Gastroesophageal sphincter (tissue), 4 donors: ENCODE measurements at regions not wholly inside any gene's neighbourhood (a gene's known extent, or its start where the extent isn't known, plus 50 kb on each side); places are given as distances from the start of the nearest gene placed in this dataset.

ENCODE experiments used
- ATAC-seq: fragments of 150-250 bp; one replicate; pipeline ENCODE4 v1.9.1; 2016; ENCODE audit warnings: mild to moderate bottlenecking, moderate library complexity
- H3K27ac ChIP-seq, 4 donors: fragments of 200-600 bp; sonication (generic) in 3 of 4; 1 replicate in 3 of 4; 2 replicates in 1 of 4; pipeline ENCODE4 v1.5.1; 2016 to 2019
- H3K27me3 ChIP-seq: fragments of 200-600 bp; sonication (generic); one replicate; pipeline ENCODE4 v1.5.1; 2019
- H3K36me3 ChIP-seq, 2 donors: fragments of 200-600 bp; sonication (generic); one replicate each; pipeline ENCODE4 v1.5.1; 2019; ENCODE audit warnings: control low read depth in 1 of 2
- H3K4me1 ChIP-seq, 3 donors: fragments of 200-600 bp; sonication (generic); 1 replicate in 2 of 3; 2 replicates in 1 of 3; pipeline ENCODE4 v1.5.1; 2016 to 2019; ENCODE audit warnings: control low read depth in 2 of 3
- H3K4me3 ChIP-seq, 2 donors: fragments of 200-600 bp; sonication (generic); one replicate each; pipeline ENCODE4 v1.5.1; 2019; ENCODE audit warnings: mild to moderate bottlenecking in 1 of 2, moderate library complexity in 1 of 2
- H3K9me3 ChIP-seq, 3 donors: fragments of 200-600 bp; sonication (generic); one replicate each; pipeline ENCODE4 v1.5.1; 2017 to 2019; ENCODE audit warnings: control low read depth in 2 of 3
- CTCF ChIP-seq, 4 experiments: fragments of 200-600 bp in 2 of 4; fragments of 450-650 bp in 2 of 4; sonication (generic) in 1 of 4; IDR thresholded peaks; one replicate each; pipeline ENCODE4 v1.5.1; 2017 to 2019; ENCODE audit warnings: antibody characterized with exemption in 4 of 4, mild to moderate bottlenecking in 2 of 4, moderate library complexity in 2 of 4
- EP300 ChIP-seq: sonication (generic); formaldehyde crosslinking; IDR thresholded peaks from one replicate; pipeline ENCODE4 v1.6.1; 2017; ENCODE audit warnings: antibody characterized with exemption, mild to moderate bottlenecking
- POLR2A ChIP-seq, 2 donors: fragments of 450-650 bp; IDR thresholded peaks; one replicate each; pipeline ENCODE4 v1.6.1; 2017; ENCODE audit warnings: antibody characterized with exemption in 2 of 2, mild to moderate bottlenecking in 2 of 2, moderate library complexity in 1 of 2
- POLR2AphosphoS5 ChIP-seq: sonication (generic); formaldehyde crosslinking; IDR thresholded peaks from one replicate; pipeline ENCODE4 v1.6.1; 2017; ENCODE audit warnings: antibody characterized with exemption
- WGBS, 2 donors: methylation state at CpG; one replicate each; pipeline ENCODE4 v1.1.5; 2018; ENCODE audit warnings: low coverage in 1 of 2; 5-methylcytosine and 5-hydroxymethylcytosine counted together

DNA sequence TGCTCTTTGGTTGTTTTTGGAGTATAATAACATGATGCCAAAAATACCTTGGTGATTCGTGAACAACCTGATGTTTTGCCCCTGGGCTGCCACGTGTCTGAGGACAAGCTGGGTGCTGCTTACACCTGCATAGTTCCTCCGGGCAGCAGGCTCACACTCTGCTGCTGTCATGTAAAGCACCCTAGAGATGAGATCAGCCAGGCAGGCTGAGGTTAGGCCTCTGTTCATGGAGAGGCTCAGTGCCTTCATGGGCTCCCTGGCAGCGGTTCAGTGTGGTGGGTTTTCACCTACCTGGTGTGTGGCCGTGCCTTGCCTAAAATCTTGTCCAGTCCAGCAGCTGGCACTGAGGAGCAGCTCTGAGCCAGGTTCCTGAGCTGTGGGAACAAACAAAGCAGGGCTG is 60.1 kb upstream of the TAGAP start:
- H3K4me3 ChIP-seq, result no peak overlapping the region
- WGBS, 2 donors, result 100% methylated on average over 2 of the region's 5 CpGs; no CpG with 5 or more reads in 1 of the 2 donors
- H3K27ac ChIP-seq, result no peak overlapping the region
- no peaks in the 10 kb centered on the region for H3K36me3 ChIP-seq
- peaks cover 32% of the 10 kb centered on the region for H3K27me3 ChIP-seq
- no peaks in the 10 kb centered on the region for H3K9me3 ChIP-seq
- ATAC-seq, result no peak
- TF ChIP-seq EP300 (no peak), CTCF (IDR thresholded peaks at IDR 0.05) (no peak), POLR2AphosphoS5 (no peak), POLR2A (IDR thresholded peaks at IDR 0.05) (no peak)
- H3K4me1 ChIP-seq, result peaks cover 0 to 7% (median 0%) of the 10 kb centered on the region in 3 donors

GRCh38 chr6:159104163-159104925 is 59.6 kb upstream of the TAGAP start:
- 40% methylated on average over 6 of the region's 17 CpGs; no CpG with 5 or more reads in 1 of the 2 donors for WGBS, 2 donors
- H3K36me3 ChIP-seq, result no peaks in the 10 kb centered on the region
- peaks cover 0 to 7% (median 0%) of the 10 kb centered on the region in 3 donors for H3K4me1 ChIP-seq
- H3K27me3 ChIP-seq, result peaks cover 26% of the 10 kb centered on the region
- H3K4me3 ChIP-seq, result no peak overlapping the region
- TF ChIP-seq EP300 (no peak), POLR2AphosphoS5 (no peak), CTCF (IDR thresholded peaks at IDR 0.05) (peak; percentile 56 to 93 (median 64)), POLR2A (IDR thresholded peaks at IDR 0.05) (no peak)
- H3K27ac ChIP-seq, result no peak overlapping the region
- ATAC-seq, result peak; percentile 87
- H3K9me3 ChIP-seq, result no peaks in the 10 kb centered on the region

GRCh38 chr6:159103396-159104162 is 58.8 kb upstream of the TAGAP start:
- H3K27ac ChIP-seq, result no peak overlapping the region
- H3K27me3 ChIP-seq, result peaks cover 23% of the 10 kb centered on the region
- WGBS, 2 donors, result 54% methylated on average over 18 of the region's 18 CpGs; no CpG with 5 or more reads in 1 of the 2 donors
- no peak for ATAC-seq
- H3K36me3 ChIP-seq, result no peaks in the 10 kb centered on the region
- H3K9me3 ChIP-seq, result no peaks in the 10 kb centered on the region
- peaks cover 0 to 7% (median 0%) of the 10 kb centered on the region in 3 donors for H3K4me1 ChIP-seq
- TF ChIP-seq POLR2AphosphoS5 (no peak), CTCF (IDR thresholded peaks at IDR 0.05) (no peak), EP300 (no peak), POLR2A (IDR thresholded peaks at IDR 0.05) (no peak)
- no peak overlapping the region for H3K4me3 ChIP-seq

DNA sequence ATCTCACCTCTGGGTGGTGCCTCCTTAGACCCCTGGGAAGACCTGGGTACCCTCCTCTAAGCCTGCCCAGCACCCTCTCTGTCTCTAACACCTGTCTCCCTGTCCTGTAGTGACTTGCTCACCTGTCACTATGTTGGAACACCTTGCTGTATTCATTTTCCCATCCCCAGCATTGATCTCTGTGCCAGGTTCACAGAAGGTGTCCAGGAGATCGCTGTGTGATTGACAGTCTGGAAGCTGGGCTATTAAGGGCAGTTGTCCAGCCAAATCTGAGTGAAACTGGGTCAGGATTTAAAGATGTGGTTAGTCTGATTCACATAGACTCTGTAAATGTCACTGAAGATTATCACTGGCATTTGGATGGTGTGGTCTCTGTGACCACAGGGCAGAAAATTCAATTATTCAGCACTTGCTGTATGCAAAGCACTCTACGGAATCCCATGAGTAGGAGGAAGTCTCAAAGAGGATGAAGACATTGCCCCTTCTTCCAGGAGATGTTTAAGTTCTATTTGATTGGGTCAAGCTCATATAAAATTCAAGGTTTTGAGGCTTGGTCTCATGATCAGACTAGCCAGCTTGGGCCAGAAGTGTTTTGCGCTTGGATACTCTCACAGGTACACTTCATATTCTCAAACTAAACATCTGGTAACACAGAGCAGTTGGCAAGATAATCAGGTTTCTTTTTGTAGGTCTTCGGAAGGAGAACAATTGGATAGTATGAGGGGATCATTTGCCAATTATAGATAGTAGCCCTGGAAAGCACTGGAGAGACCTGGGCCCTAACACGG is 57.8 kb upstream of the TAGAP start:
- Histone ChIP-seq H3K9me3 (no peaks in the 10 kb centered on the region), H3K36me3 (no peaks in the 10 kb centered on the region), H3K4me1 (peaks cover 0 to 7% (median 0%) of the 10 kb centered on the region in 3 donors), H3K27ac (no peak overlapping the region), H3K27me3 (peaks cover 20% of the 10 kb centered on the region), H3K4me3 (no peak overlapping the region)
- no peak for ATAC-seq
- TF ChIP-seq EP300 (no peak), POLR2A (IDR thresholded peaks at IDR 0.05) (no peak), POLR2AphosphoS5 (no peak), CTCF (IDR thresholded peaks at IDR 0.05) (no peak)
- WGBS, 2 donors, result 88 to 94% methylated on average over 3 to 5 of the region's 5 CpGs
